Astrocyte (in vitro differentiated cells and primary cell): ENCODE measurements at regions not wholly inside any gene's neighbourhood (a gene's known extent, or its start where the extent isn't known, plus 50 kb on each side); places are given as distances from the start of the nearest gene placed in this dataset.
A peak's percentile ranks its signal among the peaks of the same experiment; 100 is the strongest.

Source experiments
- DNase-seq: peaks from one replicate; pipeline ENCODE4 v3.0.0-alpha.2; 2010; ENCODE audit warnings: low read depth
- FAIRE-seq: peaks from 2 replicates; lab custom pipeline; 2011; peaks lifted over from hg19 to GRCh38; lab: Jason Lieb, UNC
- H2AFZ ChIP-seq: 2 replicates; pipeline ENCODE4 v1.6.0; 2012; ENCODE audit warnings: low read depth, low read length, inconsistent platforms
- H3K27ac ChIP-seq: 2 replicates; pipeline ENCODE4 v1.5.1; 2011; ENCODE audit warnings: low read depth, low read length, inconsistent platforms
- H3K27me3 ChIP-seq: 2 replicates; pipeline ENCODE4 v1.6.0; 2011; ENCODE audit warnings: low read length, inconsistent platforms; ENCODE audit not compliant: insufficient read depth
- H3K36me3 ChIP-seq: 2 replicates; pipeline ENCODE4 v1.5.1; 2011; ENCODE audit warnings: low read length, inconsistent platforms; ENCODE audit not compliant: insufficient read depth
- H3K4me1 ChIP-seq: 2 replicates; pipeline ENCODE4 v1.5.1; 2011; ENCODE audit warnings: low read length, inconsistent platforms; ENCODE audit not compliant: insufficient read depth
- H3K4me2 ChIP-seq: 2 replicates; pipeline ENCODE4 v1.6.0; 2012; ENCODE audit warnings: low read length, inconsistent platforms
- H3K4me3 ChIP-seq: 2 replicates; pipeline ENCODE4 v1.5.1; 2011; ENCODE audit warnings: low read depth, mild to moderate bottlenecking, low read length, inconsistent platforms; ENCODE audit not compliant: insufficient read depth
- H3K79me2 ChIP-seq: 2 replicates; pipeline ENCODE4 v1.6.0; 2012; ENCODE audit warnings: mild to moderate bottlenecking, low read length, inconsistent platforms; ENCODE audit not compliant: insufficient read depth
- H3K9ac ChIP-seq: 2 replicates; pipeline ENCODE4 v1.6.0; 2012; ENCODE audit warnings: mild to moderate bottlenecking, low read length, inconsistent platforms
- H3K9me3 ChIP-seq: 2 replicates; pipeline ENCODE4 v1.5.1; 2012; ENCODE audit warnings: low read depth, mild to moderate bottlenecking, low read length, inconsistent platforms; ENCODE audit not compliant: insufficient read depth
- H4K20me1 ChIP-seq: 2 replicates; pipeline ENCODE4 v1.6.0; 2012; ENCODE audit warnings: low read length, inconsistent platforms; ENCODE audit not compliant: insufficient read depth
- H3K27ac Mint-ChIP-seq: one replicate; pipeline ENCODE4 v1.8.0; 2021; ENCODE audit warnings: mild to moderate bottlenecking, mixed read lengths; ENCODE audit not compliant: unreplicated experiment
- H3K27me3 Mint-ChIP-seq: one replicate; pipeline ENCODE4 v1.8.0; 2021; ENCODE audit warnings: low read depth, mixed read lengths; ENCODE audit not compliant: unreplicated experiment
- H3K36me3 Mint-ChIP-seq: one replicate; pipeline ENCODE4 v1.8.0; 2021; ENCODE audit warnings: low read depth, mixed read lengths; ENCODE audit not compliant: unreplicated experiment
- H3K4me1 Mint-ChIP-seq: one replicate; pipeline ENCODE4 v1.8.0; 2021; ENCODE audit warnings: low read depth, mixed read lengths; ENCODE audit not compliant: unreplicated experiment
- H3K4me3 Mint-ChIP-seq: one replicate; pipeline ENCODE4 v1.8.0; 2021; ENCODE audit warnings: mild to moderate bottlenecking, moderate library complexity, mixed read lengths; ENCODE audit not compliant: unreplicated experiment
- H3K9me3 Mint-ChIP-seq: one replicate; pipeline ENCODE4 v1.8.0; 2021; ENCODE audit warnings: mild to moderate bottlenecking, mixed read lengths; ENCODE audit not compliant: unreplicated experiment
- CTCF ChIP-seq: IDR thresholded peaks from 2 replicates; pipeline ENCODE4 v1.5.1; 2011; ENCODE audit warnings: low read depth, mild to moderate bottlenecking, inconsistent platforms, low read length, moderate library complexity; ENCODE audit not compliant: insufficient read depth
- EZH2 ChIP-seq: IDR thresholded peaks from 2 replicates; pipeline ENCODE4 v1.6.1; 2012; ENCODE audit warnings: mild to moderate bottlenecking, low read length, inconsistent platforms; ENCODE audit not compliant: insufficient read depth

GRCh38 chr12:39112064-39112463 is 206.7 kb upstream of the CPNE8 start:
- TF ChIP-seq CTCF (no peak), EZH2 (no peak)
- Histone ChIP-seq H3K4me2 (no peak overlapping the region), H3K4me1 (no peaks in the 10 kb centered on the region), H3K79me2 (no peaks in the 10 kb centered on the region), H4K20me1 (no peaks in the 10 kb centered on the region), H3K9ac (no peak overlapping the region), H3K27ac (no peak overlapping the region), H3K36me3 (no peaks in the 10 kb centered on the region), H3K4me3 (no peak overlapping the region), H2AFZ (no peak overlapping the region), H3K9me3 (no peaks in the 10 kb centered on the region), H3K27me3 (no peaks in the 10 kb centered on the region)
- H3K27ac Mint-ChIP-seq: no peak overlapping the region
- DNase-seq (no peak), FAIRE-seq (no peak)
- no peaks in the 10 kb centered on the region for H3K36me3 Mint-ChIP-seq
- no peak overlapping the region for H3K4me3 Mint-ChIP-seq
- no peaks in the 10 kb centered on the region for H3K4me1 Mint-ChIP-seq
- no peaks in the 10 kb centered on the region for H3K9me3 Mint-ChIP-seq
- no peaks in the 10 kb centered on the region for H3K27me3 Mint-ChIP-seq

GRCh38 chr12:39105111-39105510 is 199.7 kb upstream of the CPNE8 start:
- Histone ChIP-seq H2AFZ (no peak overlapping the region), H3K9ac (no peak overlapping the region), H3K4me1 (no peaks in the 10 kb centered on the region), H3K27ac (no peak overlapping the region), H4K20me1 (no peaks in the 10 kb centered on the region), H3K4me2 (no peak overlapping the region), H3K9me3 (no peaks in the 10 kb centered on the region), H3K36me3 (no peaks in the 10 kb centered on the region), H3K27me3 (no peaks in the 10 kb centered on the region), H3K79me2 (no peaks in the 10 kb centered on the region), H3K4me3 (no peak overlapping the region)
- H3K4me1 Mint-ChIP-seq: peaks cover 7% of the 10 kb centered on the region
- DNase-seq (peak; percentile 96), FAIRE-seq (no peak)
- H3K36me3 Mint-ChIP-seq: no peaks in the 10 kb centered on the region
- no peak overlapping the region for H3K4me3 Mint-ChIP-seq
- no peaks in the 10 kb centered on the region for H3K27me3 Mint-ChIP-seq
- H3K27ac Mint-ChIP-seq: no peak overlapping the region
- no peaks in the 10 kb centered on the region for H3K9me3 Mint-ChIP-seq
- TF ChIP-seq CTCF: no peak
- no peak for TF ChIP-seq EZH2

GRCh38 chr12:39103552-39104165 is 198.3 kb upstream of the CPNE8 start:
- Histone ChIP-seq H3K9ac (no peak overlapping the region), H3K4me2 (no peak overlapping the region), H3K27ac (no peak overlapping the region), H3K9me3 (no peaks in the 10 kb centered on the region), H3K27me3 (no peaks in the 10 kb centered on the region), H3K4me3 (no peak overlapping the region), H3K4me1 (no peaks in the 10 kb centered on the region), H3K36me3 (no peaks in the 10 kb centered on the region), H4K20me1 (no peaks in the 10 kb centered on the region), H2AFZ (no peak overlapping the region), H3K79me2 (no peaks in the 10 kb centered on the region)
- DNase-seq (peak; percentile 47), FAIRE-seq (no peak)
- Mint-ChIP-seq H3K27ac (no peak overlapping the region), H3K27me3 (no peaks in the 10 kb centered on the region), H3K4me1 (peaks cover 7% of the 10 kb centered on the region), H3K4me3 (no peak overlapping the region), H3K9me3 (no peaks in the 10 kb centered on the region), H3K36me3 (no peaks in the 10 kb centered on the region)
- peak; percentile 76 for TF ChIP-seq CTCF
- TF ChIP-seq EZH2: no peak
